ENCODE measurements at regions not wholly inside any gene's neighbourhood (a gene's known extent, or its start where the extent isn't known, plus 50 kb on each side); places are given as distances from the start of the nearest gene placed in this dataset.

DNA sequence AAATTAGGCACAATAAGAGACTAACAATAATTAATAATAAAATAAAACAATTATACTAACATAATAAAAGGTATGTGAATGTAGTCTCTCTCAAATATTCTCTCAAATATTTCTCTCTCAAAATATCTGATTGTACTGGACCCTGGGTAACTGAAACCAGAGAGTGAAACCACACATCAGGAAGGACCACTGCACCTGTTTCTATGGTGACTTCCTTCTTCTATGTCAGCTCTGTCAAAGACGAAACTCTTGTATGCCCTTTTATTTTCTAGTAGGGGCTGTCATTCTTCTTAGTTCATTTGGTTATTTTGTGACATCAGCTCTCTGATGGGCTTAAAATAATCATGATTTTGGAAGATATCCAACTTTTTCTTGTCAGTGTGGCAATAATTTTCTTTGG lies 428.0 kb upstream of the TPK1 start:
- no peaks in the 10 kb centered on the region for H3K27me3 ChIP-seq
- intact Hi-C loops (cut with DNase I), result no loop called here
- no peak for TF ChIP-seq POLR2A (IDR thresholded peaks at IDR 0.05)
- TF ChIP-seq CTCF (IDR thresholded peaks at IDR 0.05), result no peak
- H3K27ac ChIP-seq, result no peak overlapping the region
- H3K4me3 ChIP-seq (replicated peaks in 1 of 3), result no peak overlapping the region
- H3K4me1 ChIP-seq, result no peaks in the 10 kb centered on the region
- no peaks in the 10 kb centered on the region for H3K9me3 ChIP-seq
- H3K36me3 ChIP-seq, result no peaks in the 10 kb centered on the region
- DNase-seq, result no peak
- 0 to 33% methylated on average over 1 of the region's 1 CpG for WGBS, 2 donors

DNA sequence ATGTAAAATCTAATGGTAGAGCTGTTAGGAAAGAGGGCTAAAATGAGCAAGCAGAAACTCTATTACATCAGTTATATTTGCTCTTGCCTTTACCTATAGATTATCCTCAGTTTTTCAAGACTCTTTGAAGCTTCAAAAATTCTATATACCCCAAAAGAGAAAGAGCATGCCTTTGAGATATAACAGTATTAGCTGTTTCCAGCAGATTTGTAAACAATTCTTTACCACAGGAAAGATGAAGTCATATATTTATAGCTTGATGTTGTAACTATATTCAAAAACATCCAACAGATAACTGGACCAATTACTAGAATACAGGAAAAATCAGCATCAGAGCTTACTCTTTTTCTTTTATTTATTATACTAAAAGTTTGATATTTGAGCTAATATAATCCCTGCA lies 416.2 kb upstream of the TPK1 start:
- Histone ChIP-seq H3K27me3 (no peaks in the 10 kb centered on the region), H3K27ac (no peak overlapping the region), H3K9me3 (no peaks in the 10 kb centered on the region), H3K36me3 (no peaks in the 10 kb centered on the region), H3K4me3 (replicated peaks in 1 of 3) (no peak overlapping the region), H3K4me1 (no peaks in the 10 kb centered on the region)
- TF ChIP-seq POLR2A (IDR thresholded peaks at IDR 0.05), result no peak
- no peak for DNase-seq
- intact Hi-C loops (cut with DNase I), result no loop called here

GRCh38 chr7:145224775-145225174 lies 388.9 kb upstream of the TPK1 start:
- Histone ChIP-seq H3K27me3 (no peaks in the 10 kb centered on the region), H3K36me3 (no peaks in the 10 kb centered on the region), H3K9me3 (no peaks in the 10 kb centered on the region), H3K4me3 (replicated peaks in 1 of 3) (no peak overlapping the region), H3K27ac (no peak overlapping the region), H3K4me1 (no peaks in the 10 kb centered on the region)
- intact Hi-C loops (cut with DNase I), result no loop called here
- no peak for DNase-seq
- WGBS, 2 donors, result 46 to 59% methylated on average over 4 of the region's 4 CpGs
- TF ChIP-seq POLR2A (IDR thresholded peaks at IDR 0.05) (no peak), CTCF (IDR thresholded peaks at IDR 0.05) (no peak)

- TF ChIP-seq CTCF (IDR thresholded peaks at IDR 0.05) (no peak), POLR2A (IDR thresholded peaks at IDR 0.05) (no peak)
- DNase-seq, result no peak
These were observed 383.6 kb upstream of the TPK1 start for GRCh38 chr7:145219461-145219860.

GRCh38 chr7:145216866-145217265 lies 381.0 kb upstream of the TPK1 start:
- Histone ChIP-seq H3K4me1 (no peaks in the 10 kb centered on the region), H3K4me3 (replicated peaks in 1 of 3) (no peak overlapping the region), H3K36me3 (no peaks in the 10 kb centered on the region), H3K27me3 (no peaks in the 10 kb centered on the region), H3K27ac (no peak overlapping the region), H3K9me3 (no peaks in the 10 kb centered on the region)
- 80 to 82% methylated on average over 4 of the region's 4 CpGs for WGBS, 2 donors
- no peak for DNase-seq
- intact Hi-C loops (cut with DNase I), result no loop called here
- TF ChIP-seq CTCF (IDR thresholded peaks at IDR 0.05) (no peak), POLR2A (IDR thresholded peaks at IDR 0.05) (no peak)

More at GRCh38 chr7:145219461-145219860, 383.6 kb upstream of the TPK1 start:
- H3K4me1 ChIP-seq, result no peaks in the 10 kb centered on the region
- intact Hi-C loops (cut with DNase I), result no loop called here
- H3K9me3 ChIP-seq, result no peaks in the 10 kb centered on the region
- WGBS, 2 donors, result 80 to 84% methylated on average over 4 of the region's 4 CpGs
- H3K27ac ChIP-seq, result no peak overlapping the region
- no peaks in the 10 kb centered on the region for H3K36me3 ChIP-seq
- no peaks in the 10 kb centered on the region for H3K27me3 ChIP-seq
- no peak overlapping the region for H3K4me3 ChIP-seq (replicated peaks in 1 of 3)

- Histone ChIP-seq H3K9me3 (no peaks in the 10 kb centered on the region), H3K4me1 (no peaks in the 10 kb centered on the region), H3K36me3 (no peaks in the 10 kb centered on the region), H3K27ac (no peak overlapping the region), H3K27me3 (no peaks in the 10 kb centered on the region), H3K4me3 (replicated peaks in 1 of 3) (no peak overlapping the region)
- intact Hi-C loops (cut with DNase I), result no loop called here
- no peak for DNase-seq
- WGBS, 2 donors, result 75 to 78% methylated on average over 6 of the region's 6 CpGs
- no peak for TF ChIP-seq CTCF (IDR thresholded peaks at IDR 0.05)
- no peak for TF ChIP-seq POLR2A (IDR thresholded peaks at IDR 0.05)
These were observed 376.2 kb upstream of the TPK1 start for GRCh38 chr7:145212050-145212449.

All from thyroid gland (tissue), 4 donors.